ENCODE measurements at regions not wholly inside any gene's neighbourhood (a gene's known extent, or its start where the extent isn't known, plus 50 kb on each side); places are given as distances from the start of the nearest gene placed in this dataset.

DNA sequence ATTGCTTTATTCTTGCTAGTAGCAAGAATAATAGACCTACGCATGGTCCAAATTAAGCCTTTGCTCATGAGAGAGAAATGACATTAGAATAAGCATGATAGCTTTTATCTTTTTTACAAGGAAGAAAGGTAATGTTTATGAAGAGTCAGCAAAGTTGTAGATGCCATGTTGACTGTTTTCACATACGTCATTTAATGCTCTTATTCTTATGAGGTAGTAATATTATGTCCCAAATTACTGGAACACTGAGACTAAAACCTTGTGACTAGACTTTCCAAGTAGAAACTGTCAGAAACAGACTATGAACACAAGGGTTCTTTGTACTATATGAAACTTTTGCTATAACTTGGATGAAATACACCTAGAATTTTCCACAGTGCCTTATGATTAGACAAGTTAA is 552.8 kb upstream of the SLC8A1 start:
- DNase-seq (ENCODE audit: low read depth in 2 of 2) = no peak
- Histone ChIP-seq H3K4me3 (replicated peaks in 1 of 4; ENCODE audit: control extremely low read depth in 1 of 4, insufficient read depth in 1 of 4, low read depth in 3 of 4, low read length in 4 of 4) (no peak overlapping the region), H3K4me1 (ENCODE audit: control insufficient read depth, extremely low read depth, insufficient read depth, low read length) (no peaks in the 10 kb centered on the region)

DNA sequence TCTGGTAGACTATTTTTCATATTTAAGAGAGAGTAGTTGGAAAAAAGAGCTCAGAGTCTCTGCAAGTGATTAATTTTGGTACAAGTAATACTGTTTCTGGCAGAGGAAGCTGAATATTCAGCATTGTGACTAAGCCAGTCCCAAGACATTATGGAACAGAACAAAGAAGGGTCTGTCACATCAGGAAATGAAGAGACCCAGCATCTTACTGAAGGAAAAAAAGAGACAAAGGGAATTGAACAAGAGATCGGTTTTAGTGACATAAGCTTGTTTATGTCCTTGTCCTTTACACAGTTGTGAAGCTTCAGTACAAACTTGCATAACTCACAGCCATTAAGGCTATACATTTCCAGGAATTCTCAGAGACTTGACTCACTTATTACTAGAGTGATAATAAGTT is 568.5 kb upstream of the SLC8A1 start:
- Histone ChIP-seq H2AFZ (ENCODE audit: low read length) (no peak overlapping the region), H3K4me1 (ENCODE audit: control insufficient read depth, extremely low read depth, insufficient read depth, low read length) (no peaks in the 10 kb centered on the region), H3K27ac (ENCODE audit: insufficient read depth, low read length) (no peak overlapping the region), H3K9ac (ENCODE audit: insufficient read depth, low read length) (no peak overlapping the region), H3K4me2 (ENCODE audit: extremely low read depth, insufficient read depth, low read length) (no peak overlapping the region), H3K79me2 (ENCODE audit: control insufficient read depth, insufficient read depth, low read length) (no peaks in the 10 kb centered on the region), H3K36me3 (ENCODE audit: control insufficient read depth, insufficient read depth, low read length) (no peaks in the 10 kb centered on the region), H3K27me3 (ENCODE audit: control insufficient read depth, insufficient read depth, low read length) (no peaks in the 10 kb centered on the region), H3K4me3 (replicated peaks in 1 of 4; ENCODE audit: control extremely low read depth in 1 of 4, insufficient read depth in 1 of 4, low read depth in 3 of 4, low read length in 4 of 4) (no peak overlapping the region), H4K20me1 (ENCODE audit: control insufficient read depth, extremely low read depth, insufficient read depth, low read length) (no peaks in the 10 kb centered on the region), H3K9me3 (ENCODE audit: control insufficient read depth, insufficient read depth, low read depth, low read length) (no peaks in the 10 kb centered on the region)
- DNase-seq (ENCODE audit: low read depth in 2 of 2) = no peak
- TF ChIP-seq, protein P1, sequence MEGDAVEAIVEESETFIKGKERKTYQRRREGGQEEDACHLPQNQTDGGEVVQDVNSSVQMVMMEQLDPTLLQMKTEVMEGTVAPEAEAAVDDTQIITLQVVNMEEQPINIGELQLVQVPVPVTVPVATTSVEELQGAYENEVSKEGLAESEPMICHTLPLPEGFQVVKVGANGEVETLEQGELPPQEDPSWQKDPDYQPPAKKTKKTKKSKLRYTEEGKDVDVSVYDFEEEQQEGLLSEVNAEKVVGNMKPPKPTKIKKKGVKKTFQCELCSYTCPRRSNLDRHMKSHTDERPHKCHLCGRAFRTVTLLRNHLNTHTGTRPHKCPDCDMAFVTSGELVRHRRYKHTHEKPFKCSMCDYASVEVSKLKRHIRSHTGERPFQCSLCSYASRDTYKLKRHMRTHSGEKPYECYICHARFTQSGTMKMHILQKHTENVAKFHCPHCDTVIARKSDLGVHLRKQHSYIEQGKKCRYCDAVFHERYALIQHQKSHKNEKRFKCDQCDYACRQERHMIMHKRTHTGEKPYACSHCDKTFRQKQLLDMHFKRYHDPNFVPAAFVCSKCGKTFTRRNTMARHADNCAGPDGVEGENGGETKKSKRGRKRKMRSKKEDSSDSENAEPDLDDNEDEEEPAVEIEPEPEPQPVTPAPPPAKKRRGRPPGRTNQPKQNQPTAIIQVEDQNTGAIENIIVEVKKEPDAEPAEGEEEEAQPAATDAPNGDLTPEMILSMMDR (conservative IDR thresholded peaks at IDR 0.05 in 1 of 2, IDR thresholded peaks at IDR 0.05 in 1 of 2; ENCODE audit: low read depth in 1 of 2, low read length in 2 of 2) = no peak
- no peak for TF ChIP-seq EZH2 (IDR thresholded peaks at IDR 0.05; ENCODE audit: low read length, missing control alignments)

More for the DNA sequence above, 552.8 kb upstream of the SLC8A1 start:
- no peak overlapping the region for H2AFZ ChIP-seq (ENCODE audit: low read length)
- H4K20me1 ChIP-seq (ENCODE audit: control insufficient read depth, extremely low read depth, insufficient read depth, low read length) = no peaks in the 10 kb centered on the region
- no peaks in the 10 kb centered on the region for H3K79me2 ChIP-seq (ENCODE audit: control insufficient read depth, insufficient read depth, low read length)
- no peaks in the 10 kb centered on the region for H3K9me3 ChIP-seq (ENCODE audit: control insufficient read depth, insufficient read depth, low read depth, low read length)
- H3K36me3 ChIP-seq (ENCODE audit: control insufficient read depth, insufficient read depth, low read length) = no peaks in the 10 kb centered on the region
- H3K27me3 ChIP-seq (ENCODE audit: control insufficient read depth, insufficient read depth, low read length) = no peaks in the 10 kb centered on the region
- no peak overlapping the region for H3K27ac ChIP-seq (ENCODE audit: insufficient read depth, low read length)
- TF ChIP-seq EZH2 (IDR thresholded peaks at IDR 0.05; ENCODE audit: low read length, missing control alignments) = no peak
- TF ChIP-seq, protein P1 (conservative IDR thresholded peaks at IDR 0.05 in 1 of 2, IDR thresholded peaks at IDR 0.05 in 1 of 2; ENCODE audit: low read depth in 1 of 2, low read length in 2 of 2) = no peak
- no peak overlapping the region for H3K9ac ChIP-seq (ENCODE audit: insufficient read depth, low read length)
- no peak overlapping the region for H3K4me2 ChIP-seq (ENCODE audit: extremely low read depth, insufficient read depth, low read length)

DNA sequence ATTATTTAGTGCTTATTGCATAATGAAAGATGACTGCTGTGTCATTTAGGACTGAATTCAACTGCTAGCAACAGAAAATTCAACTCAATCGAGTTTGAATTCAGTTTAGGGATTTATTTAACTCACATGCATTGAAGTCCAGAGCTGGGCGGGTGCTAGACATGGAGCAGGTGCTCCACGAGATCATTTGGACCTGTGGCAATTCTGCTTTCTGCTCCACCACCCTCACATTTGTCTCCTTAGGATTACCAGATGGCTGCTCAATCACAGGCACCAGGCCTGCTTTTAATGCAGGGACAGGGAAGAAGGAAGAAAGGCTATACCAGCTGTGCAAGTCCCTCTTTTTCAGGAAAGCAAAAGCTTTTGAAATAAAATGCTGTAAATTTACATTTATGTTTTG is 572.9 kb upstream of the SLC8A1 start:
- H3K36me3 ChIP-seq (ENCODE audit: control insufficient read depth, insufficient read depth, low read length) = no peaks in the 10 kb centered on the region
- no peaks in the 10 kb centered on the region for H3K27me3 ChIP-seq (ENCODE audit: control insufficient read depth, insufficient read depth, low read length)
- no peak overlapping the region for H3K27ac ChIP-seq (ENCODE audit: insufficient read depth, low read length)
- H3K9ac ChIP-seq (ENCODE audit: insufficient read depth, low read length) = no peak overlapping the region
- no peak for DNase-seq (ENCODE audit: low read depth in 2 of 2)
- no peak overlapping the region for H3K4me2 ChIP-seq (ENCODE audit: extremely low read depth, insufficient read depth, low read length)
- H2AFZ ChIP-seq (ENCODE audit: low read length) = no peak overlapping the region
- TF ChIP-seq, protein P1 (conservative IDR thresholded peaks at IDR 0.05 in 1 of 2, IDR thresholded peaks at IDR 0.05 in 1 of 2; ENCODE audit: low read depth in 1 of 2, low read length in 2 of 2) = no peak
- TF ChIP-seq EZH2 (IDR thresholded peaks at IDR 0.05; ENCODE audit: low read length, missing control alignments) = no peak
- H3K79me2 ChIP-seq (ENCODE audit: control insufficient read depth, insufficient read depth, low read length) = no peaks in the 10 kb centered on the region
- H3K4me1 ChIP-seq (ENCODE audit: control insufficient read depth, extremely low read depth, insufficient read depth, low read length) = no peaks in the 10 kb centered on the region
- no peak overlapping the region for H3K4me3 ChIP-seq (replicated peaks in 1 of 4; ENCODE audit: control extremely low read depth in 1 of 4, insufficient read depth in 1 of 4, low read depth in 3 of 4, low read length in 4 of 4)
- no peaks in the 10 kb centered on the region for H4K20me1 ChIP-seq (ENCODE audit: control insufficient read depth, extremely low read depth, insufficient read depth, low read length)
- no peaks in the 10 kb centered on the region for H3K9me3 ChIP-seq (ENCODE audit: control insufficient read depth, insufficient read depth, low read depth, low read length)

Measured in fibroblast of lung (primary cell).